NCI-H2227 (cell line): ENCODE measurements at regions not wholly inside any gene's neighbourhood (a gene's known extent, or its start where the extent isn't known, plus 50 kb on each side); places are given as distances from the start of the nearest gene placed in this dataset.

ENCODE experiments used
- DNase-seq: peaks from one replicate; lab custom pipeline; 2025; ENCODE audit not compliant: unreplicated experiment; lab: John Stamatoyannopoulos, UW

GRCh38 chr10:124288486-124288885, 130.2 kb downstream of the OAT start:
- no peak for DNase-seq

- no peak for DNase-seq
Measured at GRCh38 chr10:124287791-124288190, 130.9 kb downstream of the OAT start.

GRCh38 chr10:124287071-124287685, 131.5 kb downstream of the OAT start:
- no peak for DNase-seq

GRCh38 chr10:124286621-124287020, 132.1 kb downstream of the OAT start:
- DNase-seq = no peak

GRCh38 chr10:124285587-124286527, 132.9 kb downstream of the OAT start:
- DNase-seq = no peak

- no peak for DNase-seq
Measured at GRCh38 chr10:124283949-124284250, 134.8 kb downstream of the OAT start.

- DNase-seq = no peak
Measured at GRCh38 chr10:124283215-124283948, 135.3 kb downstream of the OAT start.

GRCh38 chr10:124282326-124282725, 136.4 kb downstream of the OAT start:
- DNase-seq = no peak

- no peak for DNase-seq
Measured at GRCh38 chr10:124281666-124282065, 137.1 kb downstream of the OAT start.

- DNase-seq = no peak
Measured at GRCh38 chr10:124280916-124281315, 137.8 kb downstream of the OAT start.

GRCh38 chr10:124279882-124280281, 138.8 kb downstream of the OAT start:
- DNase-seq = no peak

GRCh38 chr10:124279298-124279697, 139.4 kb downstream of the OAT start:
- DNase-seq = no peak

- DNase-seq = no peak
Measured at GRCh38 chr10:124278356-124278755, 140.4 kb downstream of the OAT start.

GRCh38 chr10:124273141-124273540, 145.6 kb downstream of the OAT start:
- DNase-seq = no peak

- no peak for DNase-seq
Measured at GRCh38 chr10:124271676-124272075, 147.0 kb downstream of the OAT start.

GRCh38 chr10:124270530-124271327, 148.0 kb downstream of the OAT start:
- DNase-seq = no peak

- DNase-seq = no peak
Measured at GRCh38 chr10:124268976-124269375, 149.7 kb downstream of the OAT start.

- DNase-seq = no peak
Measured at GRCh38 chr10:124267911-124268549, 150.7 kb downstream of the OAT start.

- no peak for DNase-seq
Measured at GRCh38 chr10:124267231-124267885, 151.4 kb downstream of the OAT start.
